Ishikawa (cell line): ENCODE measurements at regions not wholly inside any gene's neighbourhood (a gene's known extent, or its start where the extent isn't known, plus 50 kb on each side); places are given as distances from the start of the nearest gene placed in this dataset.

Experiments used
- CEBPB ChIP-seq: IDR thresholded peaks from 2 replicates; pipeline ENCODE4 v1.6.1; 2012
- CREB1 ChIP-seq: IDR thresholded peaks from 2 replicates; pipeline ENCODE4 v1.6.1; 2012; ENCODE audit warnings: low read depth
- EP300 ChIP-seq: IDR thresholded peaks from 2 replicates; pipeline ENCODE4 v1.6.1; 2012; ENCODE audit warnings: borderline replicate concordance
- TAF1 ChIP-seq: IDR thresholded peaks from 2 replicates; pipeline ENCODE4 v1.6.1; 2012; ENCODE audit warnings: low read depth, mild to moderate bottlenecking

DNA sequence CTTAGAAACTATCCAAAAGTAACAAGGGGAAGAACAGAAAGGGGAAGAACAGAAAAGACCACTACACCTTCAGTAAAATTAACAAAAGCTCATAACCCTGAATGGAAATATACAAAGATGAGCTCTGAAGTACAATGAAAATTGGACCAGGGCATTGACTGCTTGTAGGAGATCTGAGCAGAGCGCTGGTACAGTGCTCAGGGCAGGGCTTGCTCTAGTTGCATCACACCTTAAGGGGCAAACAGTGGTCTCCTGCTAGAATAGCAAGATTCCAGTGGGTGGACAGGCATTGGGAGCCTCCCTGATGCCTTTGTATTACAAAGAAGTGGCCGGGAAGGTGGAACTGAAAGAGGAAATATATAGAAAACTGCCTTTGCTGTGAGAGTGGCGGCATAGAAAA is 111.9 kb upstream of the RGS1 start:
- TF ChIP-seq TAF1 (no peak), CEBPB (no peak), EP300 (no peak), CREB1 (no peak)
